AG04450 (cell line): ENCODE measurements at regions not wholly inside any gene's neighbourhood (a gene's known extent, or its start where the extent isn't known, plus 50 kb on each side); places are given as distances from the start of the nearest gene placed in this dataset.

Experiments used
- CTCF ChIA-PET: fragments of 300-600, 350-600 bp; formaldehyde crosslinking; extraction: SDS; loops from one replicate; lab custom pipeline; 2022; ENCODE audit warnings: antibody characterized with exemption, inconsistent platforms; lab: Charles Lee
- POLR2A ChIA-PET: fragments of 350-600 bp; formaldehyde crosslinking; extraction: SDS; loops from one replicate; lab custom pipeline; 2021; ENCODE audit warnings: antibody characterized with exemption, inconsistent platforms; lab: Yijun Ruan, JAX
- DNase-seq: peaks from one replicate; pipeline ENCODE4 v3.0.0-alpha.2; 2011; ENCODE audit warnings: low read depth, low spot score
- H3K27ac ChIP-seq: one replicate; pipeline ENCODE4 v1.5.1; 2012; ENCODE audit warnings: low read depth, low read length, control low read depth
- H3K27me3 ChIP-seq: one replicate; pipeline ENCODE4 v1.6.0; 2012; ENCODE audit warnings: low read length; ENCODE audit not compliant: control insufficient read depth, insufficient read depth
- H3K4me3 ChIP-seq: 2 replicates; pipeline ENCODE4 v1.5.1; 2011; ENCODE audit warnings: mild to moderate bottlenecking, low read depth, low read length, control low read depth
- H3K9me3 ChIP-seq: 2 replicates; pipeline ENCODE4 v1.5.1; 2012; ENCODE audit warnings: low read length; ENCODE audit not compliant: control insufficient read depth, insufficient read depth
- TF ChIP-seq, protein P1 (sequence below): IDR thresholded peaks from 2 replicates; pipeline ENCODE4 v1.5.1; 2011; ENCODE audit warnings: low read depth, low read length, control low read depth, inconsistent platforms

GRCh38 chr18:76054156-76054555, 440.9 kb downstream of the ZNF516 start:
- POLR2A ChIA-PET: no interaction called here
- CTCF ChIA-PET: no interaction called here
- peaks cover 14% of the 10 kb centered on the region for H3K9me3 ChIP-seq
- TF ChIP-seq, protein P1, sequence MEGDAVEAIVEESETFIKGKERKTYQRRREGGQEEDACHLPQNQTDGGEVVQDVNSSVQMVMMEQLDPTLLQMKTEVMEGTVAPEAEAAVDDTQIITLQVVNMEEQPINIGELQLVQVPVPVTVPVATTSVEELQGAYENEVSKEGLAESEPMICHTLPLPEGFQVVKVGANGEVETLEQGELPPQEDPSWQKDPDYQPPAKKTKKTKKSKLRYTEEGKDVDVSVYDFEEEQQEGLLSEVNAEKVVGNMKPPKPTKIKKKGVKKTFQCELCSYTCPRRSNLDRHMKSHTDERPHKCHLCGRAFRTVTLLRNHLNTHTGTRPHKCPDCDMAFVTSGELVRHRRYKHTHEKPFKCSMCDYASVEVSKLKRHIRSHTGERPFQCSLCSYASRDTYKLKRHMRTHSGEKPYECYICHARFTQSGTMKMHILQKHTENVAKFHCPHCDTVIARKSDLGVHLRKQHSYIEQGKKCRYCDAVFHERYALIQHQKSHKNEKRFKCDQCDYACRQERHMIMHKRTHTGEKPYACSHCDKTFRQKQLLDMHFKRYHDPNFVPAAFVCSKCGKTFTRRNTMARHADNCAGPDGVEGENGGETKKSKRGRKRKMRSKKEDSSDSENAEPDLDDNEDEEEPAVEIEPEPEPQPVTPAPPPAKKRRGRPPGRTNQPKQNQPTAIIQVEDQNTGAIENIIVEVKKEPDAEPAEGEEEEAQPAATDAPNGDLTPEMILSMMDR: no peak
- peaks cover 3% of the 10 kb centered on the region for H3K27me3 ChIP-seq
- no peak for DNase-seq
- H3K4me3 ChIP-seq: no peak overlapping the region
- no peak overlapping the region for H3K27ac ChIP-seq

- ChIA-PET POLR2A (no interaction called here), CTCF (no interaction called here)
- no peak for DNase-seq
- H3K9me3 ChIP-seq: peaks cover 12% of the 10 kb centered on the region
- H3K4me3 ChIP-seq: no peak overlapping the region
- TF ChIP-seq, protein P1: no peak
- H3K27ac ChIP-seq: no peak overlapping the region
- peaks cover 3% of the 10 kb centered on the region for H3K27me3 ChIP-seq
Measured at GRCh38 chr18:76053551-76053950, 441.5 kb downstream of the ZNF516 start.

- Histone ChIP-seq H3K4me3 (no peak overlapping the region), H3K27me3 (no peaks in the 10 kb centered on the region), H3K27ac (no peak overlapping the region), H3K9me3 (peaks cover 11% of the 10 kb centered on the region)
- DNase-seq: no peak
- POLR2A ChIA-PET: no interaction called here
- TF ChIP-seq, protein P1: no peak
- CTCF ChIA-PET: interaction anchor here (0.6 kb wide), 1 partner anchor 204 kb away, joined by 5 read pairs; no protein-coding TSS in a partner anchor
Measured at GRCh38 chr18:76052227-76052595, 442.8 kb downstream of the ZNF516 start.

DNA sequence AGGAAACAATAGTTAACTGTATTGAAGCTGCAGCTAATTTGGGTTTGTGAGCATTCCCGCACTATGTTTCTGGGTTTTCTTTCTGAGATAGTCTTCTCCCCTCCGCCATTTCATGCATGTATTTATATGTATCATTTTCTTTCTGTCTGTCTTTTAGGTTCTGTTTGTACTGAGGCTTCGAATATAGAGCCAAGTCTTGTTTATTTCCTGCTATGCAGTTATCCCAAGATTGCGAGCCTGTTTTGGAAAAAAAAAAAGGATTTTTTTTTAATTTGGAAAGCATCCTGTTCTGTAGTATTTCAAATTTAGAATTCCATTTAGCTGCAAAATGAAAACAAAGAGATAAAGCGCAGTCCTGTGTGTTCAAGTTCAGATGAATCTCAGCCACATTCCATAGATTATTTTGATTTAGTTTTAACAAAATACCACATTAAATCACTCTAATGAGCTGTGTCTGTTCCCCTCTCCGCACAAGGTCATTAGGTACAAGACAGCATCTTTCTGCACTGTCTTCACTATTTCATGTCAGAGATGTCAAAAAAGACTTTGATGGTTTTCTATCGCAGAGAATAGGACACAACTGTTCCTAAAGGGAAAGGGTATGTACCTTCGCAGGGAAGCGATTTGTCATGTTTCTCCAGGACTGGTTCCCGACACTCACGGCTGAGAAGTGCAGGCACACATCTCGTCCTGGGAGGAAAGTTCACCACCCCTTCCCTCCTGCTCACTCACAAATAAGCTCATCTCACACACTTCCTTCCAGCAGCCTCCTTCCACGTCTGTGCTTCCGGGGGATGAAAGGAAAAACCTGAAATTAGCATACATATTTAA, 443.4 kb downstream of the ZNF516 start:
- ChIA-PET POLR2A (no interaction called here), CTCF (interaction anchor here (0.6 kb wide), 1 partner anchor 204 kb away, joined by 5 read pairs; no protein-coding TSS in a partner anchor)
- Histone ChIP-seq H3K4me3 (no peak overlapping the region), H3K27ac (no peak overlapping the region), H3K27me3 (no peaks in the 10 kb centered on the region), H3K9me3 (peaks cover 11% of the 10 kb centered on the region)
- TF ChIP-seq, protein P1: no peak
- DNase-seq: no peak

DNA sequence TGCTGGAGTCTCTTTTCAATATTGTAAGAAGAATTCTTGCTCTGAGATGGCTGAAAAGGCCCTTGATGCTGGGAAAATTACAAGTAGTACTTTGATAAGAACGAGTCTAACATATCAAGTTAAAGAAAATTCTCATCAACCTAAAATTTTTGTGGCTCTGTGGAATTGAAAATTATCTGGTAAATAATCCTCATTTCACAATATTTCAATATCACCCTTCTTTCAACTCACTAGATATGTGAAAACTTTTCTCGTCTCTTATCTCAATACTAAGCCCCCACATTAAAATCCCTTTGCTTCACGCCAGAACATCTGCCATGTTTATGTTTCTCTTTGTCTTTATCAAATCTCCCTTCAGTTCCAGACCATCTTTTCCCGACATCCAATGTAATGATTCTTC, 448.8 kb downstream of the ZNF516 start:
- ChIA-PET CTCF (no interaction called here), POLR2A (no interaction called here)
- no peaks in the 10 kb centered on the region for H3K27me3 ChIP-seq
- H3K9me3 ChIP-seq: peaks cover 5% of the 10 kb centered on the region; the same call in 1 of the 2 replicates
- no peak for DNase-seq
- TF ChIP-seq, protein P1: no peak
- H3K27ac ChIP-seq: no peak overlapping the region
- no peak overlapping the region for H3K4me3 ChIP-seq
